H9 (cell line): ENCODE measurements at regions not wholly inside any gene's neighbourhood (a gene's known extent, or its start where the extent isn't known, plus 50 kb on each side); places are given as distances from the start of the nearest gene placed in this dataset.

ENCODE experiments used
- DNase-seq: peaks from one replicate; pipeline ENCODE4 v3.0.0-alpha.2; 2017
- H2AFZ ChIP-seq: one replicate; pipeline ENCODE4 v1.6.1; 2013; ENCODE audit warnings: mild to moderate bottlenecking, low read length, control low read depth, moderate library complexity
- H2AK5ac ChIP-seq: 2 replicates; pipeline ENCODE4 v1.6.1; 2013; ENCODE audit warnings: low read length, control low read depth, mixed read lengths; ENCODE audit not compliant: insufficient read length
- H2BK120ac ChIP-seq: one replicate; pipeline ENCODE4 v1.6.1; 2013; ENCODE audit warnings: low read depth, mild to moderate bottlenecking, low read length, control low read depth, inconsistent platforms; ENCODE audit not compliant: poor library complexity, severe bottlenecking
- H2BK12ac ChIP-seq: 2 replicates; pipeline ENCODE4 v1.6.1; 2013; ENCODE audit warnings: low read length, control low read depth, mixed read lengths, low read depth; ENCODE audit not compliant: insufficient read length
- H2BK15ac ChIP-seq: 2 replicates; pipeline ENCODE4 v1.6.1; 2013; ENCODE audit warnings: low read depth, low read length, control low read depth
- H2BK20ac ChIP-seq: one replicate; pipeline ENCODE4 v1.6.1; 2013; ENCODE audit warnings: low read depth, mild to moderate bottlenecking, low read length, control low read depth, inconsistent platforms; ENCODE audit not compliant: poor library complexity, severe bottlenecking
- H2BK5ac ChIP-seq: 2 replicates; pipeline ENCODE4 v1.6.1; 2013; ENCODE audit warnings: low read length, control low read depth, mixed read lengths; ENCODE audit not compliant: insufficient read length
- H3K14ac ChIP-seq: 2 replicates; pipeline ENCODE4 v1.6.1; 2013; ENCODE audit warnings: low read length, control low read depth; ENCODE audit not compliant: insufficient read depth
- H3K18ac ChIP-seq: 2 replicates; pipeline ENCODE4 v1.6.1; 2013; ENCODE audit warnings: low read depth, mild to moderate bottlenecking, mixed read lengths, low read length, control low read depth; ENCODE audit not compliant: insufficient read length
- H3K23ac ChIP-seq: 2 replicates; pipeline ENCODE4 v1.6.1; 2013; ENCODE audit warnings: low read length, control low read depth, mixed read lengths, low read depth; ENCODE audit not compliant: insufficient read length
- H3K23me2 ChIP-seq: 2 replicates; pipeline ENCODE4 v1.6.1; 2013; ENCODE audit warnings: low read depth, mild to moderate bottlenecking, mixed read lengths, low read length, control low read depth; ENCODE audit not compliant: insufficient read length, poor library complexity, severe bottlenecking
- H3K27ac ChIP-seq: 2 replicates; pipeline ENCODE4 v1.5.1; 2013; ENCODE audit warnings: low read length, control low read depth, mixed read lengths, low read depth; ENCODE audit not compliant: insufficient read length
- H3K27me3 ChIP-seq: 2 replicates; pipeline ENCODE4 v1.6.1; 2013; ENCODE audit warnings: low read length, control low read depth, inconsistent platforms; ENCODE audit not compliant: insufficient read depth
- H3K4ac ChIP-seq: 2 replicates; pipeline ENCODE4 v1.6.1; 2013; ENCODE audit warnings: low read depth, mild to moderate bottlenecking, control low read depth, inconsistent platforms, low read length, moderate library complexity
- H3K4me1 ChIP-seq: 2 replicates; pipeline ENCODE4 v1.6.1; 2013; ENCODE audit warnings: low read length, control low read depth, inconsistent platforms; ENCODE audit not compliant: insufficient read depth
- H3K4me2 ChIP-seq: 2 replicates; pipeline ENCODE4 v1.6.1; 2013; ENCODE audit warnings: low read length, control low read depth, mixed read lengths; ENCODE audit not compliant: insufficient read length, insufficient read depth
- H3K56ac ChIP-seq: 2 replicates; pipeline ENCODE4 v1.6.1; 2013; ENCODE audit warnings: low read depth, mild to moderate bottlenecking, mixed read lengths, low read length, control low read depth; ENCODE audit not compliant: insufficient read length
- H3K79me1 ChIP-seq: 2 replicates; pipeline ENCODE4 v1.6.1; 2013; ENCODE audit warnings: low read depth, mild to moderate bottlenecking, moderate library complexity, low read length, control low read depth, inconsistent platforms; ENCODE audit not compliant: insufficient read depth, poor library complexity, severe bottlenecking
- H3K79me2 ChIP-seq: 2 replicates; pipeline ENCODE4 v1.6.1; 2013; ENCODE audit warnings: low read length, control low read depth, inconsistent platforms; ENCODE audit not compliant: insufficient read depth
- H3K9ac ChIP-seq: 2 replicates; pipeline ENCODE4 v1.6.1; 2013; ENCODE audit warnings: low read length, control low read depth, mixed read lengths; ENCODE audit not compliant: insufficient read length; ENCODE audit errors: extremely low read depth
- H3K9me3 ChIP-seq: one replicate; pipeline ENCODE4 v1.6.1; 2013; ENCODE audit warnings: low read depth, low read length, inconsistent platforms; ENCODE audit not compliant: control insufficient read depth
- H3T11ph ChIP-seq: one replicate; pipeline ENCODE4 v1.6.1; 2013; ENCODE audit warnings: mild to moderate bottlenecking, low read length, control low read depth, inconsistent platforms
- H4K20me1 ChIP-seq: one replicate; pipeline ENCODE4 v1.6.1; 2013; ENCODE audit not compliant: control insufficient read depth, insufficient read length, insufficient read depth
- H4K5ac ChIP-seq: 2 replicates; pipeline ENCODE4 v1.6.1; 2013; ENCODE audit warnings: low read depth, mild to moderate bottlenecking, mixed read lengths, low read length, control low read depth; ENCODE audit not compliant: insufficient read length
- H4K8ac ChIP-seq: replicated peaks from 2 replicates; pipeline ENCODE4 v1.6.1; 2013; ENCODE audit warnings: low read length, control low read depth, mixed read lengths, low read depth; ENCODE audit not compliant: insufficient read length
- H4K91ac ChIP-seq: 2 replicates; pipeline ENCODE4 v1.6.1; 2013; ENCODE audit warnings: low read depth, mild to moderate bottlenecking, moderate library complexity, mixed read lengths, low read length, control low read depth; ENCODE audit not compliant: insufficient read length
- H3K27ac Mint-ChIP-seq, 3 experiments: 2 replicates in 2 of 3; 3 replicates in 1 of 3; pipeline ENCODE4 v1.8.0; 2020 to 2021; ENCODE audit warnings: mixed read lengths in 3 of 3, mild to moderate bottlenecking in 1 of 3, moderate library complexity in 1 of 3
- H3K27me3 Mint-ChIP-seq: 2 replicates; pipeline ENCODE4 v1.8.0; 2021; ENCODE audit warnings: low read depth, mild to moderate bottlenecking, moderate library complexity, mixed read lengths
- H3K36me3 Mint-ChIP-seq, 3 experiments: 2 replicates in 2 of 3; 3 replicates in 1 of 3; pipeline ENCODE4 v1.8.0; 2020 to 2021; ENCODE audit warnings: low read depth in 3 of 3, mixed read lengths in 3 of 3; ENCODE audit not compliant: insufficient read depth in 1 of 3
- H3K4me1 Mint-ChIP-seq, 2 experiments: 2 replicates each; pipeline ENCODE4 v1.8.0; 2020; ENCODE audit warnings: mixed read lengths in 2 of 2
- H3K4me3 Mint-ChIP-seq, 2 experiments: 2 replicates in 1 of 2; 3 replicates in 1 of 2; pipeline ENCODE4 v1.8.0; 2020 to 2021; ENCODE audit warnings: mild to moderate bottlenecking in 2 of 2, mixed read lengths in 2 of 2, moderate library complexity in 1 of 2
- H3K9me3 Mint-ChIP-seq, 2 experiments: 2 replicates in 1 of 2; 3 replicates in 1 of 2; pipeline ENCODE4 v1.8.0; 2020; ENCODE audit warnings: mild to moderate bottlenecking in 2 of 2, mixed read lengths in 2 of 2, moderate library complexity in 1 of 2
- WGBS: extraction: QIAGEN DNeasy Blood & Tissue Kit; methylation state at CpG from one replicate; pipeline ENCODE4 v1.1.7; 2013; ENCODE audit warnings: missing lambda C conversion rate, low lambda C conversion rate, mixed read lengths; ENCODE audit not compliant: insufficient read length; ENCODE audit errors: extremely low coverage; 5-methylcytosine and 5-hydroxymethylcytosine counted together
- TF ChIP-seq, protein P1 (sequence below): fragments of 200-600 bp; sonication (generic); conservative IDR thresholded peaks from 3 replicates; pipeline ENCODE4 v1.8.0; 2021; ENCODE audit warnings: antibody characterized with exemption, mild to moderate bottlenecking

- Histone ChIP-seq H2BK12ac (no peak overlapping the region), H3K23me2 (no peaks in the 10 kb centered on the region), H3K9ac (no peak overlapping the region), H3K14ac (no peak overlapping the region), H2BK120ac (no peak overlapping the region), H2BK20ac (no peak overlapping the region), H3T11ph (no peak overlapping the region), H3K23ac (no peak overlapping the region), H4K91ac (no peak overlapping the region), H3K56ac (no peak overlapping the region), H2BK5ac (no peak overlapping the region), H3K4ac (no peak overlapping the region), H3K79me2 (no peaks in the 10 kb centered on the region), H4K5ac (no peak overlapping the region), H3K79me1 (no peaks in the 10 kb centered on the region), H3K4me2 (no peak overlapping the region), H2BK15ac (no peak overlapping the region), H3K27ac (no peak overlapping the region), H4K8ac (no peak overlapping the region), H4K20me1 (no peaks in the 10 kb centered on the region), H3K9me3 (no peaks in the 10 kb centered on the region), H3K4me1 (no peaks in the 10 kb centered on the region), H3K18ac (no peak overlapping the region), H2AFZ (no peak overlapping the region), H3K27me3 (no peaks in the 10 kb centered on the region), H2AK5ac (no peak overlapping the region)
- TF ChIP-seq, protein P1, sequence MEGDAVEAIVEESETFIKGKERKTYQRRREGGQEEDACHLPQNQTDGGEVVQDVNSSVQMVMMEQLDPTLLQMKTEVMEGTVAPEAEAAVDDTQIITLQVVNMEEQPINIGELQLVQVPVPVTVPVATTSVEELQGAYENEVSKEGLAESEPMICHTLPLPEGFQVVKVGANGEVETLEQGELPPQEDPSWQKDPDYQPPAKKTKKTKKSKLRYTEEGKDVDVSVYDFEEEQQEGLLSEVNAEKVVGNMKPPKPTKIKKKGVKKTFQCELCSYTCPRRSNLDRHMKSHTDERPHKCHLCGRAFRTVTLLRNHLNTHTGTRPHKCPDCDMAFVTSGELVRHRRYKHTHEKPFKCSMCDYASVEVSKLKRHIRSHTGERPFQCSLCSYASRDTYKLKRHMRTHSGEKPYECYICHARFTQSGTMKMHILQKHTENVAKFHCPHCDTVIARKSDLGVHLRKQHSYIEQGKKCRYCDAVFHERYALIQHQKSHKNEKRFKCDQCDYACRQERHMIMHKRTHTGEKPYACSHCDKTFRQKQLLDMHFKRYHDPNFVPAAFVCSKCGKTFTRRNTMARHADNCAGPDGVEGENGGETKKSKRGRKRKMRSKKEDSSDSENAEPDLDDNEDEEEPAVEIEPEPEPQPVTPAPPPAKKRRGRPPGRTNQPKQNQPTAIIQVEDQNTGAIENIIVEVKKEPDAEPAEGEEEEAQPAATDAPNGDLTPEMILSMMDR, result no peak
- DNase-seq, result no peak
- no CpG with 5 or more reads among the region's 2 CpGs for WGBS
- H3K27me3 Mint-ChIP-seq, result no peaks in the 10 kb centered on the region; the same call in 1 of the 2 replicates
- no peaks in the 10 kb centered on the region for H3K36me3 Mint-ChIP-seq
- H3K9me3 Mint-ChIP-seq, result no peaks in the 10 kb centered on the region
- no peak overlapping the region for H3K4me3 Mint-ChIP-seq
- H3K27ac Mint-ChIP-seq, result no peak overlapping the region
- H3K4me1 Mint-ChIP-seq, result peaks cover 0 to 4% of the 10 kb centered on the region in 2 experiments; a peak in 2 of 4 replicates
Observed at GRCh38 chr6:109282756-109283155, 99.5 kb downstream of the CD164 start.
